ENCODE measurements at regions not wholly inside any gene's neighbourhood (a gene's known extent, or its start where the extent isn't known, plus 50 kb on each side); places are given as distances from the start of the nearest gene placed in this dataset.
A peak's percentile ranks its signal among the peaks of the same experiment; 100 is the strongest.

DNA sequence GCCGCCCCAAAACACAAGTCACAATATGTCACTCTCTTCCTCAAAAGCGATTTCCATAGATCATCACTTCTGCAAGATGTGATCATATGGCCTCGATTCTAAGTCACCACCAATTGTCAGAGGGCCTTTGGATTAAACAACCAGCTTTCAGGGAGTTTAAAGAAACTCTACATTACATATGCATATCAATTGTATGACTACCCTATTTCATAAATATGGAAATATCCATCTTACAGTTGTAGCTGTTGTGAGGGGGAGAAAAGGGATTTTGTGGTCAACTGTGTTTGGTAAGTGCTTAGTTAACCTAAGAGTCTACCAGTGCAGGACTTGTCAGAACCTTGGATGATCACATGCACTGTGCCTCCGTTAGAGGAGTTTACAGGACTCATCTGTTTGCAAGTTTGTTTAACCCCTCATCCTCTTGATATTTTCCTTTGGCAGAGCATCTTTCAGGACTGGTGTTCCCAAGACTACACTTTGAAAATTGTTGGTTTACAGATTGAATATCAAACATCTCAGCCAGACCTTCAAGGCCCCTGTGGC is 99.9 kb downstream of the CHST1 start:
- intact Hi-C loops (cut with DNase I), result no loop called here

DNA sequence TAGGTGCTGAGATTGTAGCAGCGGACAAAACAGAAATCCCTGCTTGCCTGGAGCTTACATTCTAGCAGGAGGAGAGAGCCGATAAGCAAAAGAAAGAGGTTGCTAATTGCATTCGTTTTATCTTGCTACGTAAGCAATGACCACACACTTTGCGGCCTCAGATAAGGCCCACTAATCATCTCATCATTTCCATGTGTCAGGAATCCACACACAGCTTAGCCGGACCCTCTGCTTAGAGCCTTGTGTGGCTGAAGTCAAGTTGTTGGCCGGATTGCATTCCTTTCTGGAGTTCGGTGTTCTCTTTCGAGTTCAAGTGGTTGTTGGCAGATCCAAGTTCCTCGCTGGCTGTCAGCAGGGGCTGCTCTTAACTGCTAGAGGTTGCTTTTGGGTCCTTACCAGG is 101.6 kb downstream of the CHST1 start:
- intact Hi-C loops (cut with DNase I), result no loop called here
- Histone ChIP-seq H3K9me3 (no peaks in the 10 kb centered on the region), H3K36me3 (no peaks in the 10 kb centered on the region), H3K27ac (no peak overlapping the region), H3K27me3 (peaks cover 0 to 21% of the 10 kb centered on the region in 2 donors), H3K4me3 (no peak overlapping the region), H3K4me1 (no peaks in the 10 kb centered on the region)
- ATAC-seq (peak; percentile 57), DNase-seq (peak in 1 of 4 donors; percentile 30)
- TF ChIP-seq, protein P1, sequence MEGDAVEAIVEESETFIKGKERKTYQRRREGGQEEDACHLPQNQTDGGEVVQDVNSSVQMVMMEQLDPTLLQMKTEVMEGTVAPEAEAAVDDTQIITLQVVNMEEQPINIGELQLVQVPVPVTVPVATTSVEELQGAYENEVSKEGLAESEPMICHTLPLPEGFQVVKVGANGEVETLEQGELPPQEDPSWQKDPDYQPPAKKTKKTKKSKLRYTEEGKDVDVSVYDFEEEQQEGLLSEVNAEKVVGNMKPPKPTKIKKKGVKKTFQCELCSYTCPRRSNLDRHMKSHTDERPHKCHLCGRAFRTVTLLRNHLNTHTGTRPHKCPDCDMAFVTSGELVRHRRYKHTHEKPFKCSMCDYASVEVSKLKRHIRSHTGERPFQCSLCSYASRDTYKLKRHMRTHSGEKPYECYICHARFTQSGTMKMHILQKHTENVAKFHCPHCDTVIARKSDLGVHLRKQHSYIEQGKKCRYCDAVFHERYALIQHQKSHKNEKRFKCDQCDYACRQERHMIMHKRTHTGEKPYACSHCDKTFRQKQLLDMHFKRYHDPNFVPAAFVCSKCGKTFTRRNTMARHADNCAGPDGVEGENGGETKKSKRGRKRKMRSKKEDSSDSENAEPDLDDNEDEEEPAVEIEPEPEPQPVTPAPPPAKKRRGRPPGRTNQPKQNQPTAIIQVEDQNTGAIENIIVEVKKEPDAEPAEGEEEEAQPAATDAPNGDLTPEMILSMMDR (IDR thresholded peaks at IDR 0.05), result no peak

More for the DNA sequence above, 99.9 kb downstream of the CHST1 start:
- Histone ChIP-seq H3K36me3 (no peaks in the 10 kb centered on the region), H3K27ac (no peak overlapping the region), H3K4me3 (no peak overlapping the region), H3K4me1 (no peaks in the 10 kb centered on the region), H3K27me3 (peaks cover 0 to 18% of the 10 kb centered on the region in 2 donors), H3K9me3 (no peaks in the 10 kb centered on the region)
- ATAC-seq (no peak), DNase-seq (no peak)
- TF ChIP-seq, protein P1 (IDR thresholded peaks at IDR 0.05), result no peak

DNA sequence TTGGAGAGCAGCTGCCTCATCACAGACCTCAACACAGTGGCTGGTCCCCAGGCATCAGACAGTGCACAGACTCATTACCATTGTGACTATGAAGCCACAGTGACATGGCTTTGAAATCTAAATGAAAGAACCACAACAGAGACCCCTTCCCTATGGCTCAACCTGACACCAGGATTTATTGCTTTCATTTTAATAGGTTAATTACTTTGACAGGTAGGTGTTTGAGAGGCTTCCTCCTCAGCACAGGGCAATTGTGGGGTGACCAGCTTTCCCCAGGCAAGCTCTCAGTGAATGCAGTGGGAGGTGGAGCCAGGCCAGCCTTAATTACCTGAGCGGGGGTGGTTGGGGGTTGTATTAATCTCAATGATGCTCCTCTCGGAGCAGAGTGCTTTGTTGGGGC is 102.3 kb downstream of the CHST1 start:
- peaks cover 0 to 21% of the 10 kb centered on the region in 2 donors for H3K27me3 ChIP-seq
- H3K4me1 ChIP-seq, result no peaks in the 10 kb centered on the region
- TF ChIP-seq, protein P1 (IDR thresholded peaks at IDR 0.05), result no peak
- no peak overlapping the region for H3K4me3 ChIP-seq
- DNase-seq, result no peak
- intact Hi-C loops (cut with DNase I), result no loop called here
- no peaks in the 10 kb centered on the region for H3K36me3 ChIP-seq
- H3K27ac ChIP-seq, result no peak overlapping the region
- no peaks in the 10 kb centered on the region for H3K9me3 ChIP-seq
- ATAC-seq, result no peak

DNA sequence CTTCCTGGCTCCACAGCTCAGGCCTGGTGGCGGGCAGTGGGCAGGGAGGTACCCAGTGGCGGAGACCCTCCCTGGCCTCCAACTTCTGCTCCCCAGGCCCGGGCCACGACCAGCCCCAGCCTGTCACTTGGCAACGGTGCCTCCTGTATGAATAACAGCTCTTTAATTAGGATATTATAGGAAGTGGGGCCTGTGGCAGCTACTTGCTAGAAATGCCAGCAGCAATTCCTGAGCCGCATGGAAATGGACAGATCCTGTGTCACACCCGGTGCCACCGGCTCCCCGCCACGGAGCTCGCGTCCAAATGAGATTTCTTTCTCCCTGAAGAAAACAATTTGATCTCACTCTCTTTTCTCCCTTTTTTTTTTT is 104.5 kb downstream of the CHST1 start:
- H3K27ac ChIP-seq, result no peak overlapping the region
- no peak overlapping the region for H3K4me3 ChIP-seq
- no peaks in the 10 kb centered on the region for H3K4me1 ChIP-seq
- ATAC-seq (no peak), DNase-seq (no peak)
- intact Hi-C loops (cut with DNase I), result no loop called here
- no peaks in the 10 kb centered on the region for H3K9me3 ChIP-seq
- no peaks in the 10 kb centered on the region for H3K36me3 ChIP-seq
- TF ChIP-seq, protein P1 (IDR thresholded peaks at IDR 0.05), result no peak
- H3K27me3 ChIP-seq, result peaks cover 0 to 21% of the 10 kb centered on the region in 2 donors

DNA sequence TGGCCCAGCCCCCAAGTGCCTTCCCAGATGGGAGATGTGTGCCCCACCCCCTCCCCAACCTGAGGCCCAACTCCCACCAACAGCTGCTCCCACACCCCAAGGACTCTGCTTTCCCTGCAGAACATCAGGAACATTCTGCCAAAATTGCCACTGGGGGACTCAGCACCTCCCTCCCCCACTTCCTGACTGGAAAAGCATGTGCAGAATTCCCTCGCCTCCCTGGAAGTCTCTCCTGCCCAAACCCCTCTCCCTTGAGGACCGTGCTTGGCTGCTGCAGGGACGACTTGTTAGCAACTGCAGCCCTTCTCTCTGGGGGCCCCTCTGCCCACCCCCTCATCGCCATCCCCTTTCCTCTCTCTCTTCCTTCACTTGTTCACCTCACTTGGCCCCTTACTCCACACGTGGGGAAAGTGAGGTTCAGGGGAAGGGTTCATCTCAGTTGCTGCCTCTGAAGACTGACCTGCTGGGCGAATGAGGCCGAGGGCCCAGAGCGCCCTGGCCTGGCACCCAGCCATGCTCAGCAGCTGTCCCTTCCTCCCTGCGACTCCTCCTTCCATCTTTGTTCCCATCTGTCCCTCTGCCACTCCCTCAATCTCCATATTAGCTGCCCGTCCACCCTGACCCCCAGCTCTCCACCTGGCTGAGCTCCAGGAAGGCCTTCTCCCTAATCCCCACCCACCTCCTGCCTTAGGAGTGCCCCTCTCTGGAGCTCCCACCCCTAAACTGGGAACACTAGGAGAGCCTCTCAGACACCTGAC is 105.1 kb downstream of the CHST1 start:
- TF ChIP-seq, protein P1 (IDR thresholded peaks at IDR 0.05), result no peak
- DNase-seq (peak in 1 of 4 donors; percentile 14), ATAC-seq (no peak)
- Histone ChIP-seq H3K4me3 (no peak overlapping the region), H3K4me1 (no peaks in the 10 kb centered on the region), H3K27ac (no peak overlapping the region), H3K36me3 (no peaks in the 10 kb centered on the region), H3K9me3 (no peaks in the 10 kb centered on the region), H3K27me3 (peaks cover 0 to 21% of the 10 kb centered on the region in 2 donors)
- intact Hi-C loops (cut with DNase I), result no loop called here

Measured in left lung (tissue), 4 donors.